K562 (cell line): ENCODE measurements at regions not wholly inside any gene's neighbourhood (a gene's known extent, or its start where the extent isn't known, plus 50 kb on each side); places are given as distances from the start of the nearest gene placed in this dataset.

ENCODE experiments used
- ATAC-seq: fragments of 200-7000 bp; cut with Tn5 transposase; 3 replicates; pipeline ENCODE4 v1.9.1; 2020; ENCODE audit warnings: moderate library complexity
- BruUV-seq: library from RNA; stranded (reverse); fragments of 400-500 nt; replicated peaks from 2 replicates; lab custom pipeline; 2021; lab: Mats Ljungman, UMichigan
- CTCF ChIA-PET: fragments of 300-600 bp; formaldehyde crosslinking; extraction: SDS; loops from one replicate; lab custom pipeline; 2021; ENCODE audit warnings: low intra/inter-chr PET ratio; lab: Yijun Ruan, JAX
- POLR2A ChIA-PET: fragments of 300-600, 350-650 bp; sonication (Branson Sonifier 250); formaldehyde crosslinking; extraction: SDS; loops from one replicate; lab custom pipeline; 2021; ENCODE audit warnings: antibody characterized with exemption, inconsistent platforms; lab: Yijun Ruan, JAX
- DNase-seq, 4 experiments: peaks; one replicate each; pipeline versions ENCODE4 v3.0.0 to v3.0.0-alpha.2; 2011 to 2018; ENCODE audit warnings: low spot score in 3 of 4, mixed read lengths in 3 of 4; ENCODE audit errors: extremely low read depth in 1 of 4
- FAIRE-seq: peaks from 2 replicates; lab custom pipeline; 2011; peaks lifted over from hg19 to GRCh38; lab: Jason Lieb, UNC
- H2AFZ ChIP-seq: 2 replicates; pipeline ENCODE4 v1.6.0; 2011; ENCODE audit warnings: low read depth, low read length, control low read depth, inconsistent platforms
- H3K27ac ChIP-seq: fragments of 200-600 bp; 3 replicates; pipeline ENCODE4 v1.8.0; 2011; ENCODE audit warnings: low read depth, mild to moderate bottlenecking, control low read depth, inconsistent platforms, low read length, moderate library complexity, mixed read lengths; ENCODE audit errors: extremely low read depth
- H3K27me3 ChIP-seq, 2 experiments: fragments of 300-600 bp in 1 of 2; 2 replicates in 1 of 2; 3 replicates in 1 of 2; pipeline versions ENCODE4 v1.6.0 to v1.8.0; 2011; ENCODE audit warnings: inconsistent platforms in 2 of 2, low read length in 2 of 2, mild to moderate bottlenecking in 1 of 2, mixed read lengths in 1 of 2, moderate library complexity in 1 of 2; ENCODE audit not compliant: control insufficient read depth in 2 of 2, insufficient read depth in 2 of 2
- H3K36me3 ChIP-seq: fragments of 300-600 bp; 3 replicates; pipeline ENCODE4 v1.8.0; 2011; ENCODE audit warnings: mild to moderate bottlenecking, low read length, inconsistent platforms; ENCODE audit not compliant: control insufficient read depth, insufficient read depth
- H3K4me1 ChIP-seq, 2 experiments: fragments of 200-600 bp in 1 of 2; replicated peaks in 1 of 2; 2 replicates in 1 of 2; 3 replicates in 1 of 2; pipeline versions ENCODE4 v1.5.1 to v1.8.0; 2011; ENCODE audit warnings: inconsistent platforms in 2 of 2, low read length in 2 of 2, mild to moderate bottlenecking in 1 of 2, mixed read lengths in 1 of 2, moderate library complexity in 1 of 2; ENCODE audit not compliant: control insufficient read depth in 2 of 2, insufficient read depth in 2 of 2
- H3K4me2 ChIP-seq: 2 replicates; pipeline ENCODE4 v1.6.1; 2011; ENCODE audit warnings: low read length, control low read depth, inconsistent platforms, mixed read lengths; ENCODE audit not compliant: insufficient read depth
- H3K4me3 ChIP-seq: fragments of 200-600 bp; sonication (generic), shearing (Covaris generic); 2 replicates; pipeline ENCODE4 v1.5.1; 2016; ENCODE audit warnings: control low read depth, inconsistent platforms
- H3K79me2 ChIP-seq: fragments of 200-600 bp; 3 replicates; pipeline ENCODE4 v1.8.0; 2011; ENCODE audit warnings: low read length, inconsistent platforms; ENCODE audit not compliant: control insufficient read depth, insufficient read depth
- H3K9ac ChIP-seq, 2 experiments: 2 replicates each; pipeline versions ENCODE4 v1.6.0 to v1.6.1; 2011; ENCODE audit warnings: low read depth in 2 of 2, low read length in 2 of 2, control low read depth in 1 of 2, inconsistent platforms in 1 of 2, mild to moderate bottlenecking in 1 of 2, mixed read lengths in 1 of 2; ENCODE audit not compliant: insufficient read depth in 1 of 2
- H3K9me1 ChIP-seq: one replicate; pipeline ENCODE4 v1.6.0; 2011; ENCODE audit warnings: inconsistent platforms, mild to moderate bottlenecking, low read length, moderate library complexity; ENCODE audit not compliant: control insufficient read depth, insufficient read depth
- H3K9me3 ChIP-seq: replicated peaks from 2 replicates; pipeline ENCODE4 v1.5.1; 2011; ENCODE audit warnings: low read depth, low read length, inconsistent platforms; ENCODE audit not compliant: control insufficient read depth, insufficient read depth
- H4K20me1 ChIP-seq: replicated peaks from 2 replicates; pipeline ENCODE4 v1.6.1; 2011; ENCODE audit warnings: low read length, inconsistent platforms, mixed read lengths; ENCODE audit not compliant: control insufficient read depth, insufficient read depth
- HDAC1 ChIP-seq, 2 experiments: fragments of 450-650 bp; IDR thresholded peaks; 2 replicates each; pipeline ENCODE4 v1.6.1; 2016 to 2017; ENCODE audit warnings: inconsistent platforms in 1 of 2, mild to moderate bottlenecking in 1 of 2, moderate library complexity in 1 of 2
- HLTF ChIP-seq: fragments of 450-650 bp; IDR thresholded peaks from 2 replicates; pipeline ENCODE4 v1.6.1; 2016
- IRF2 ChIP-seq: sonication (generic); formaldehyde crosslinking; IDR thresholded peaks from 2 replicates; pipeline ENCODE4 v1.8.1; 2022; ENCODE audit warnings: mild to moderate bottlenecking, missing genetic modification reagents
- MCM3 ChIP-seq: fragments of 450-650 bp; IDR thresholded peaks from 2 replicates; pipeline ENCODE4 v1.6.1; 2016
- SETDB1 ChIP-seq: IDR thresholded peaks from one replicate; pipeline ENCODE4 v1.6.1; 2012; ENCODE audit warnings: low read length, control low read depth, inconsistent platforms
- SMARCE1 ChIP-seq: fragments of 450-650 bp; IDR thresholded peaks from 2 replicates; pipeline ENCODE4 v1.7.1; 2016; ENCODE audit warnings: mild to moderate bottlenecking
- THRAP3 ChIP-seq: fragments of 450-650 bp; IDR thresholded peaks from 2 replicates; pipeline ENCODE4 v1.6.1; 2016; ENCODE audit warnings: mild to moderate bottlenecking, inconsistent platforms, borderline replicate concordance
- VEZF1 ChIP-seq: fragments of 200-800 bp; sonication (Bioruptor generic); IDR thresholded peaks from 2 replicates; pipeline ENCODE4 v1.6.1; 2017; ENCODE audit warnings: missing genetic modification characterization, missing compliant biosample characterization
- ZBTB26 ChIP-seq: fragments of 450-650 bp; formaldehyde crosslinking; IDR thresholded peaks from 2 replicates; pipeline ENCODE4 v1.4.0; 2022; ENCODE audit warnings: missing genetic modification characterization
- ZFP91 ChIP-seq: sonication (generic); formaldehyde crosslinking; IDR thresholded peaks from 2 replicates; pipeline ENCODE4 v1.8.0; 2022; ENCODE audit warnings: mild to moderate bottlenecking, missing genetic modification reagents
- ZNF445 ChIP-seq: fragments of 250-450 bp; sonication (Bioruptor Pico); IDR thresholded peaks from 2 replicates; pipeline ENCODE4 v1.4.0; 2020; ENCODE audit warnings: low read depth, mild to moderate bottlenecking, moderate library complexity
- WGBS: fragments of 100-300 bp; shearing (Covaris generic); methylation state at CpG from one replicate; pipeline ENCODE4 v1.1.6; 2016; ENCODE audit warnings: low coverage, mixed read lengths; ENCODE audit not compliant: insufficient coverage; ENCODE audit errors: missing lambda C conversion rate; 5-methylcytosine and 5-hydroxymethylcytosine counted together
- in situ Hi-C: fragments of 300-500 bp; cut with MboI; formaldehyde crosslinking; loops from 4 replicates; pipeline ENCODE4 v1.15.0; 2018; ENCODE audit warnings: inconsistent platforms, mixed read lengths
- intact Hi-C: fragments of 100-400 bp; cut with micrococcal nuclease; formaldehyde crosslinking; loops from 2 replicates; pipeline ENCODE4 v1.14.2; 2022

- H3K9me3 ChIP-seq = no peaks in the 10 kb centered on the region
- H3K4me1 ChIP-seq = no peaks in the 10 kb centered on the region
- no peak overlapping the region for H3K4me2 ChIP-seq
- CTCF ChIA-PET = no interaction called here
- no peak overlapping the region for H3K9ac ChIP-seq
- no TSS peak for BruUV-seq
- in situ Hi-C loops (no loop called here), intact Hi-C loops (no loop called here)
- POLR2A ChIA-PET = no interaction called here
- no peaks in the 10 kb centered on the region for H3K36me3 ChIP-seq
- no peaks in the 10 kb centered on the region for H3K79me2 ChIP-seq
- ATAC-seq (no peak), DNase-seq (no peak), FAIRE-seq (no peak)
- H4K20me1 ChIP-seq = no peaks in the 10 kb centered on the region
- no peak overlapping the region for H3K4me3 ChIP-seq
- no peak overlapping the region for H2AFZ ChIP-seq
- no peak for TF ChIP-seq ZNF445 (CRISPR knock-in tag)
- no peak for TF ChIP-seq IRF2 (CRISPR knock-in tag)
- TF ChIP-seq HLTF = no peak
- TF ChIP-seq ZBTB26 (CRISPR knock-in tag) = no peak
- no peak for TF ChIP-seq MCM3
- no peak for TF ChIP-seq HDAC1 (IDR thresholded peaks at IDR 0.05)
- TF ChIP-seq SETDB1 = no peak
- no peak for TF ChIP-seq VEZF1 (CRISPR knock-in tag)
- TF ChIP-seq ZFP91 (CRISPR knock-in tag) = no peak
- no peak for TF ChIP-seq THRAP3
- no peak for TF ChIP-seq SMARCE1
- TF ChIP-seq, all 486 proteins: peak for 0
- no peak overlapping the region for H3K27ac ChIP-seq
- peaks cover under 1 to 2% of the 10 kb centered on the region in 2 experiments; a peak in 1 of 5 replicates for H3K27me3 ChIP-seq
- 3% methylated on average over 2 of the region's 2 CpGs for WGBS
- H3K9me1 ChIP-seq = no peaks in the 10 kb centered on the region
Observed at GRCh38 chr12:69039911-69040310, 106.9 kb upstream of the CPM start.
